MV-4-11 (cell line): ENCODE measurements at regions not wholly inside any gene's neighbourhood (a gene's known extent, or its start where the extent isn't known, plus 50 kb on each side); places are given as distances from the start of the nearest gene placed in this dataset.
"Not testable (repeated sequence)": the region's sequence is repeated elsewhere in the genome, so short reads cannot be mapped to it uniquely, and the experiment has no call there.

Experiments used
- DNase-seq: peaks from one replicate; lab custom pipeline; 2025; lab: John Stamatoyannopoulos, UW

DNA sequence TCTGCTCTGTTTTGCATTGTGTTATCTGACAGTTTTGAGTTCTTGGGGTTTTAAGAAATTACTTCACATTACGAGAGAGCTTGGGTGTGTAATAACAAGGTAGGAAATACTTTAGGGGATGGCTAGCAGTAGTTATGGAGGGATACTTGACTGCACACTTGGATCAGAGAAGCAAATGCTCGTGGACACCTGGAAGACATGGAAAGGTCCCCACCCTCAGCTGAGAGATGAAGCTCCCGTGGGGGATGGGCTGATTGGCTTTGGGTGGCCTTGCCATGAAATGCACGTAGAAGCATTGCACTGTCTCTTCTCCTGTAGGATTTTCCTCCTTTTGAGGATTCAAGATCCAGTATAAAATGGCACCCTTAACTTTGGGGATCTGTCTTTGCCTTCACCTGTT is 61.5 kb upstream of the UNC93A start:
- no peak for DNase-seq

- DNase-seq = no peak
Observed at GRCh38 chr6:167230288-167230687, 60.8 kb upstream of the UNC93A start.

DNA sequence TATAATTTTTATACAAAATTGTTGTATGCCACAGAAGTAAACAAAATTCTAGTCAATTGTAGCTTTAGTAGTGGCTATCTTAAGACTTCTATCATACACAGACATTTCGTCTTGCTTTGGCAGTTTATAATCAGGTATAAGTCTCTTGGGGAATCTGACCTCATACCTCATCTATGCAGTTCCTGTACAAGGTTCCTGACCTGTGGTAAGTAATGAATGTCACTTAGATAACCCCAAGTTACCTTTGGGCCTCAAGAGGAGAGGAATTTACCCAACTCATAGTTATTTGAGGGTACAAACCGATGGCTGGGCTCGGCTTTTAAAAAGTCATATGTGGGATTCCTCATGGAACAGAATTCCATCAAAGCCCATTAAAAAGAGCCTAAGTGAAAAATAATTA is 58.8 kb upstream of the UNC93A start:
- no peak for DNase-seq

DNA sequence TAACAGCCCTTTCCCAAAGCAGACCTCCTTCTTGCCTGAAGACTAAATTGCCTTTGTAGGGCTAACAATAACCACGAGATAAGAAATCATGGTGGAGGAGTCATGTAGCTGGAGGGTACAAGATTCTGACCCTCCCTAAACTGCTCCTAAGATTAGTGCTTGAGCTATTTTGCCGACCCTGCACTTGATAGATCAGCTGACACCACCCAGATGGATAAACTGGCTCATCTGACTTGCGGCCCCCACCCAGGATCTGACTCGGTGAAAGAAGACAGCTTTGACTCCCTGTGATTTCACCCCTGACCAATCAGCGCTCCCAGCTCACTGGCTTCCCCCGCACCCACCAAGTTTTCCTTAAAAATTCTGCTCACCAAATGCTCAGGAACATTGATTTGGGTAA is 57.6 kb upstream of the UNC93A start:
- DNase-seq = no peak

- DNase-seq = not testable (repeated sequence)
Observed at GRCh38 chr6:167234576-167234975, 56.5 kb upstream of the UNC93A start.

- DNase-seq = no peak
Observed at GRCh38 chr6:167235005-167235404, 56.1 kb upstream of the UNC93A start.

DNA sequence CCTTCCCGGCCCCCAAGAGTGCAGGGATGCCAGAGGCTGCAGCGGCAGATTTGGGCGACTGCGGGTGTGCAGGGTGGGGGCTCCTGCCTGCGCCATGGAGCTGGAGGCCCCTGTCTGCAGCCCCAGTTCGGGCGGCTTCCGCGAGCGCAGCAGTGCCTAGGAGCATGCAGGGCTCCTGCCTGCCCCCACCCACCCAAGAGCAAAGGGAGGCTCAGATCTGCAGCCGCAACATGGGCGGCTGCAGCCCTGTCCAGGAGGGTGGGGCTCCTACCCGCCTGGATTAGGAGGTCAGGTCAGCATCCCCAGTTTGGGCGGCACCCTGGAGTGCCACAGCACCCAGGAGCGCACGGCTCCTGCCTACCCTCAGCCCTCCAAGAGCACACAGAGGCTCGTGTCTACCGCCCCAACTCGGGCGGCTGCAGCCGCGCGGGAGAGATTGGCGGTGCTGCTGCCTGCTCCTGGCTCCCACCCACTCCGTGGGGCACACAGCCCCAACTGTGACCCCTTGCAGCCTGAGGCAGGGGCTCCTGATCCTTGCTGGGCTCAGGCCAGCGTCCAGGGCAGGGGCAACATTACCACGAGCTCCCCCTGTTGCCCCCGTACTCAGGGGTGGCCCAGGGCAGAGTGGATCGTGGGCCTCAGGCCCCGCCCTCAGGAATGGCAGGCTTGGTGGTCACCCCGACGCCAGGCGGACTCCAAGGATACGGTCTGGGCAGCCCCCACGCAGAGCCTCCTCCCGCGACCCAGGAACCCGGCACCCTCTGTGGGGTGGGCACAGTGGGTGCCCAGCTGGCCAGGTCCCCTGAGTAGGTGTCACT is 55.5 kb upstream of the UNC93A start:
- no peak for DNase-seq

- no peak for DNase-seq
Observed at GRCh38 chr6:167236239-167236571, 54.9 kb upstream of the UNC93A start.

DNA sequence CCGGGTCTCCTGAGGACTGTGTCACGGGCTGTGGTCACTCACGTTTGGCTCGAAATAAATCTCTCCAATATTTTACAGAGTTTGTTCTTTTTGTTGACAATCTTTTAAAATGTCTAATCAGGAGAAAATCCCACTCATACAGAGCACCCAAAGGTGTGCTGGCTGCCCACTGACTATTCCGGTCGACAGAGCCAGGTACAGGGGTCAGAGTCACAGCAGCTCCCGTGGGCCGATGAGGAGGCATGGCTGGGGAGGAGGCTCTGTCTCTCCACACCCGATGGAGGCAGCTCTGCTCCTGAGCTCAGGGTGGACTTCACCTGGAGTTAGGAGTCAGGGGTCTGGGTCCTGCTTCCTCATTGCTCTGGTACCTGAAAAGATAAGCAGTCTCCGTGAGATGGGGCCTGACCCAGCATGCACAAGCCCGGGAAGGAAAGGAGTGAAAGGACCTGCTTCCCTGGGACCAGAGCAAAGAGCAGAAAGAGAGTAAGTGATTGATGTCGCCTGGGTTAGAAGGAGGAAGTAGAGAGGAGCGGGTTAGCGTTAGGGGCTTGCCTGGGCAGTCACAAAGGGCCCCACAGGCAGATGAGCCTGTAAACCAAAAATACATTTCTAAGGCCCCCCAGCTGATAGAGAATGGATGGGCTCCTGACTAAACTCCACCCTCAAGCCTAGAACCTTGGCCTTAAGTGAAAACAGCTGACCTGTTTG is 53.5 kb upstream of the UNC93A start:
- DNase-seq = no peak

DNA sequence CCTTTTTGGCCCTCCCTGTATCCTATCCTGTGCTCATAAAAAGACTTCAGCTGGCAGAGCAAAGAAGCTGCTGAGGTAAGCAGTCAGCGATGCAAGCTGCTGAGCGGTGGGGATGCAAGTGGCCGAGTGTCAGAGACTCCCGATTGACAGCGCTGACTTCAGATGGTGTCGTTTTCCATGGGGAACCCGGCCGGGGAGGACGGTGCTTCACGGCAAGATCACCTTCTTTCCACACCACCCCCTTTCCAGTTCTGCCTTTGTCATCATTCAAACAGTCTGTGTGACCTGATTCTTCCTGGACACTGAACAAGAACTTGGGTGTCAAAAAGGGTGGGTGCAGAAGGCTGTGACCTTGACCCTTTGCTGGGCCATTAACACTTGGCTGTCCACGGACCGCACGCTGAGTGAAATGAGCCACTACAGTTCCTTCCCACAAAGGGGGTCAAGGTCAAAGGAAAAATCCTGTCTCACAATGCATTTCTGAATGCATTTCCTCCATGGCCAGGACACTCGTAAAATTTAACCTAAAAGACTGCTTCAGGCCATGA is 52.9 kb upstream of the UNC93A start:
- no peak for DNase-seq

GRCh38 chr6:167238694-167239467 is 52.2 kb upstream of the UNC93A start:
- no peak for DNase-seq

DNA sequence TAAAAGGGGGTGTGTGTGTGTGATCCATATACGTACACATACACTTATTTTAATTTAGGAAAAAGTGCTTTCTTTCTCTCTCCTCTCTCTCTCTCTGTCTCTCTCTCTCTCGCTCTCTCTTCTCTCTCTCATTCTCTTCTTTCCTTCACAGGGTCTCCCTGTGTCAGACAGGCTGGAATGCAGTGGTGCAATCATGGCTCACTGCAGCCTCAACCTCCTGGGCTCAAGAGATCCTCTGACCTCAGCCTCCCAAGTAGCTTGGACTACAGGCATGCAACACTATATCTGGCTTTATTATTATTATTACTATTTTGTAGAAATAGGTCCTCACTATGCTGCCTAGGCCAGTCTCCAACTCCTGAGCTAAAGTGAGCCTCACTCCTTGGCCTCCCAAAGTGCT is 51.6 kb upstream of the UNC93A start:
- DNase-seq = not testable (repeated sequence)

- DNase-seq = no peak
Observed at GRCh38 chr6:167240034-167240541, 51.0 kb upstream of the UNC93A start.
